NCI-H345 treated with DMSO at 0.1 percent for 48 hours (cell line): ENCODE measurements at regions not wholly inside any gene's neighbourhood (a gene's known extent, or its start where the extent isn't known, plus 50 kb on each side); places are given as distances from the start of the nearest gene placed in this dataset.

Experiments used
- DNase-seq: peaks from one replicate; lab custom pipeline; 2025; ENCODE audit not compliant: unreplicated experiment; lab: John Stamatoyannopoulos, UW

DNA sequence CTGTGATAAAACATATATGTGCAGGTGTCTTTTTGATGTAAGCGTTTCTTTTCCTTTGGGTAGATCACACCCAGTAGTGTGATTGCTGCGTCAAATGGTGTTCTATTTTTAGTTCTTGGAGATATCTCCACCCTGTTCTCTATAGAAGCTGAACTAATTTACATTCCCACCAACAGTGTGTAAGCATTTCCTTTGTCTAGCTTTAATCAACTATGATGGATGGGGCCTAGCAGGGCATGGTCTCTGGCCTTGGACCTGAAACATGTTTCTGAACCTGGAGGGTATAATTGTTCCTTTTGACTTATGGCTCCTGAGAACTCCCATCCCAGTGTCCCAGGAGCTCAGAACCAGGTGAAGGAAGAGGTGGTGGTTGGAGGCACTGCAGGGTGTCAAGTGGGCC, 93.9 kb downstream of the HAPSTR1 start:
- no peak for DNase-seq

DNA sequence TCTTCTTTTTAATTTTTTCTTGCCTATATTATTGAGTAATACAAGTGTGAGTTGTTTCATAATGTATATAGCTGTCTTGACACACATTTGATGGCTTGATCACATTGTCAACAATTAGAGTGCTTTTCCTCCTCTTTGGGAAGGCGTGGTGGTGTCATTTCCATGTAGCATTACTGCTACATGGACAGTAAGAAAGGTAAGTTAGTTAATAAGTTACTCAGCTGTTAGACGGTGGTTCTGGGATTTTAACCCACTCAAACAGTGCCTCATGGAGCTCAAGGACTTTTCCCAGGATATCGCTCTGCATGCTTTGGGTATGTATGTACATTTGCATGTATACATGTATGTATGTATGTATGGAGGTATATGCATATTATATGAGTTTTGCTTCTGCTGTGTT, 94.6 kb downstream of the HAPSTR1 start:
- no peak for DNase-seq

DNA sequence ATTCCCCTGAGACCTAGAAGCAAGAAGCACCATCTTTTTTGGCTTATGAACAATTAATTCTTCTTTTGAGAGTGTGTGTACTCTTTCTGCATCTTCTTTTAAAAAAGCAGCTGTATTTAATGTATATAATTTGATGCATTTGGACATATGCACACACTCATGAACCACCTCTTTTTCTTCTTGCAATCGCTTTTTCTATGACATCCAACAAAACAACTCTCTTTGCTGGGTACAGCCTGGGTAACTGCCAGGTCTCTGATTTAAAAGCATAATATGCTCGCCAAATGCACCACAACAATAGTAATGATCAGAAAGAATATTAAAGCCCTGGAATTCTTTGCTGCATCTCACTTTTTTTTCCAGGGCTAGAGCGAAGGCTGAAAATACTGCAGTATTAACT, 97.3 kb downstream of the HAPSTR1 start:
- DNase-seq = no peak

DNA sequence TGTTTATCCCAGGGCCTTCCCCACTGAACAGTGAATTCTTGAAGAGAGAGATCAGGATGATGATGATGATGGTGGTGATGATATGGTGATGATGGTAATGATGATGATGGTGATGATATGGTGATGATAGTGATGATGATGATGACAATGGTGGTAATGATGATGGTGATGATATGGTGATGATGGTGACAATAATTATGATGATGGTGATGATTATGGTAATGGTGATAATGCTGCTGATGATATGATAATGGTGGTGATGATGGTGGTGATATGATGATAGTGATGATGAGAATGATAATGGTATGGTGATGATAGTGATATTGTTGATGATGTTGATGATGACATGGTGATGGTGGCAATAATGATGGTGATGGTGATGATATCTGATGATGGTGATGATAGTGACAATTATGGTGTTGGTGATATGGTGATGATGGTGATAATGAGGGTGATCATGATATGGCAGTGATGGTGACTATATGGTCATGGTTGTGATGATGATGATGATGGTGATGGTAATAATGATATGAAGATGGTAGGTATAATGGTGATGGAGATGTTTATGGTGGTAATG, 99.9 kb downstream of the HAPSTR1 start:
- no peak for DNase-seq

DNA sequence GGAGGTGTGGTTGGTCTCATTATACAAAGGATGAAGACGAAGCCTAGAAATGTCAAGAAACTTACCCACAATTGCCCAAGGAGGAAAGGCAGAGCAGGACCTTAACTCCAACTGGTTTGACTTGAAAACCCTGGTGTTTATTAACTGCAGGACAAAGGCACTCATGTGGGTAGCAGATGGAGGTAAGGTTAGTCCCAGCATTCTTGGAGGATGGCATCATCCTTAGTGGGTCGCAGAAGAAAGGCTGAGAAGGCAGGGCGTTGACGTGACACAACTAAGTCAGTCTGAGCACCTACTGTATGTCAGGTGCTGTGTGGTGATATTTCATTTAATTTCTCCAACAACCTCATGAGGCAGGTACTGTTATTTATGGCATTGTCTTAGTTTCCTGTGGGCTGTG, 101.3 kb downstream of the HAPSTR1 start:
- no peak for DNase-seq

DNA sequence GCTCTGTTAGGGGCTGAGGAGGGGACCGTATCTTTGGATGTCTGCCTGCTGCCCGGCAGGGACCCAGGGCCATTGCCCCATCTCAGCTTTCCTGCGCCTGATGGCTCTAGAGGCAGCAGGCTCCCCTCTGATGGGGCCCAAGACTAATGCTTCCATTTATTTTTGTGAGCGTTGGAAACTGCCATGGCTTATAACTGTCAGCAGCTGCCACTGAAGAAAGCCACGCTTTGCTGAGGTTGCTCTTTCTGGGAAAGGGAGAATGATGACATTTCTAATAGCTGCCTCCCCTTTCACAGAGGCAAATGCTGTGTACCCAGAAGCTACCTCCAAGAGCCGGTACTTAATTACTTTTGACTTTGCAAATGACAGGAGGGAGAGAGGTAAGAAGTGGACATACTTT, 103.8 kb downstream of the HAPSTR1 start:
- no peak for DNase-seq

DNA sequence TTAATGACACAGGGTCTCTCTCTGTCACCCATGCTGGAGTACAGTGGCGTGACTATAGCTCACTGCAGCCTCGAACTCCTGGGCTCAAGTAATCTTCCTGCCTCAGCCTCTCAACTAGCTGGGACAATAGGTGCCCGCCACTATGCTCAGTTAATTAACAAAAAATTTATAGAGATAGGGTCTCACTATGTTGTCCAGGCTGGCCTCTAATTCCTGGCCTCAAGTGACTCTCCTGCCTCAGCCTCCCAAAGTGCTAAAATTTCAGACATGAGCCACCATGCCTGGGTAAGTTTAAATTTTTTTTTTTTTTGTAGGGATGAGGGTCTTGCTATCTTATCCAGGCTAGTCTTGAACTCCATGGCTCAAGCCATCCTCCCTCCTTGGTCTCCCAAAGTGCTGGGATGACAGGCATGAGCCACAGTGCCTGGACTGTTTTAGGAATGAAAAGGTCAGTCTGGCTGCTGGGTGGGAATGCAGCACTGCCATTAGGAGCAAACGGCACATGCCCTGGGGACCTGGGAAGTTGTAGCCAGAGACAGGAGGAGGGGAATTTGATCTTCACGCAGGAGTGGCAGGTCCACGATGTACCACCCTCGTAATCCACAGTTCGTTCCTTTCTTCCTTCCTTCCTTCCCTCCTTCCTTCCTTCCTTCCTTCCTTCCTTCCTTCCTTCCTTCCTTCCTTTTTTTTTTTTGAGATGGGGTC, 106.7 kb downstream of the HAPSTR1 start:
- DNase-seq = no peak

DNA sequence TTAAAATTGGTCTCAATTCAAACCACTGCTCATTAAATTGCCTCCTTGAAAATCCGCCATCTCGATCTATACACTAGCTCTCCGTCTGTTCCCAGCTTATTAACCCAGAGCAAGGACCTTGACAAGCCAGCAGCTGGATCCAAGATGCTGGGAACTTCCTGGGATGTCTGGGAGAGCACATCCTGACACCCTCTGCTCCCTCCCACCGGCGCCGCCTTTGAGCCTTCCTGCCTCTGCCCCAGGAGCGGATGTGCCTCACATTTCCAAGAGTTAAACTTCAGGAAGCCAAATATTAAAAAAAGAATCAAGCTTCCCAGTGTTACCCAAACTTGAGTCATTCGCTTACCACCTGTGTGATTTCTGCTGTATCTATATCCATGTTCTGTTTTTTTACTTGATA, 107.9 kb downstream of the HAPSTR1 start:
- DNase-seq = no peak

DNA sequence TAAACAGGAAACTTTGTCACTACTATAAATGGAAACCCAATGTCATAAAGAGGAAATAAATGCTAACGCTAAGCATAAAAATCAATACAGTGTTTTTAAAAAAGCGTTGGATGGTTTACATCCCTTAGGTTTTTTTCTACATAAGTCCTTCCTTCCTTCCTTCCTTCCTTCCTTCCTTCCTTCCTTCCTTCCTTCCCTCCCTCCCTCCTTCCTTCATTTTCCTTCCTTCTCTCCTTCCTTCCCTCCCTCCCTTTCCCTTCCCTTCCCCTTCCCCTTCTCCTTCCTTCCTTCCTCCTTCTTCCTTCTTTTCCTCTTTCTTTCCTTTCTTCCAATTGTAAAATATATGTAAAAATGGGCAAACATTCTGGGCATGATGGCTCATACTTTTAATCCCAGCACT, 108.3 kb downstream of the HAPSTR1 start:
- DNase-seq = no peak

DNA sequence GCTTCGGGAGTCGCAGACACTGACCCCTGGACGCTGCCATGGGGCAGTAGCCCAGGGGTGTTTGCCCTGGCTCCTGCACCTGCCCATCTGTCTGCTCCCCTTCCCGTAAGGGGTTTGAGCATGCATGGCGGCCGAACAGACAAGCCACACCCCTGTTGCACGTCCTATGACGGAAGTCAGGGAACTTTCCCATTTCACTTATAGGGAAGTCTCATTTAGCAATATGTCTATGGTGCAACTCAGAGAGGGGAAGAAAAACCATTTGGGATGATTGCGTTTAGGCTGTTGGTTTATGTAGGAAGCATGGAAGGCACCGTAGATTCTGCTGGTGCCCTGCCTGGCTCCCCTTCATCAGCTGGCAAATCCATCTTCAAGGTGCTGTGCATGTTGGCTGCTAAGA, 112.5 kb downstream of the HAPSTR1 start:
- DNase-seq = no peak

DNA sequence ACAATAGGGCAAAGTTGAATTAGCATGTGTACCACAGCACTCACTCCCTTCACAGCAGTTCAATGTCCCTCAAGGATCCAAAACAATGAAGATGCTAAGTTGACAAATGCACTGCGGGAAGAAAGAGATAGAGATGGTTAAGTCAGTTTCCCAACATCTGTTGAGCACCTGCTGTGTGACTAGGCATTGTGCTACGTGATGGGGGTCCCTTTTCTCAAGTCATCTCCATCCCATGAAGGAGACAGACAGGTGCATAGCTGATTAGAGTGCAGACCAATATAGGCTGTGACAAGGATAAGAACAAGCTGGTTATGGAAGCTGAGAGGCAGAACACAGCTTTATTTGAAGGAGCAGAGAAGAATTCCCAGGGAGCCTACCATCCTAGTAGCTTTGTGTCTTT, 114.2 kb downstream of the HAPSTR1 start:
- DNase-seq = no peak

DNA sequence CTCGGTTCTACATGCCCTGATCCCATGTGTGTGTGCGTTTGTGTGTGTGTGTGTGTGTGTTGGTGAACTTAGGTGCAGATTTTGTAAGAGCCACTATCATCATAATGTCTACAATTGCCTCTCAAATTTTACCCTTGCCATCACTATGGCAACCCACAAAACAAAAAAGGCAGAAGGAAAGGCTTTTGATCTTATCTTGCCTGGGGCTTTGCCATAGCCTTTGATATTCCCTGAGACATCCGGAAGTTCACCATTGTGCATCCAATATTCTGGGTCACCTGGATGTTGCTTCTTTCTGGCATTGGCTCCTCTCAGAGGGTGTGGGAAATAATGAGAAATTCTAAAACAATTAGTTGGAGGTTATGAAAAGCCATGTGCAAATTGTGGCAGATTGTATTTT, 114.7 kb downstream of the HAPSTR1 start:
- no peak for DNase-seq

DNA sequence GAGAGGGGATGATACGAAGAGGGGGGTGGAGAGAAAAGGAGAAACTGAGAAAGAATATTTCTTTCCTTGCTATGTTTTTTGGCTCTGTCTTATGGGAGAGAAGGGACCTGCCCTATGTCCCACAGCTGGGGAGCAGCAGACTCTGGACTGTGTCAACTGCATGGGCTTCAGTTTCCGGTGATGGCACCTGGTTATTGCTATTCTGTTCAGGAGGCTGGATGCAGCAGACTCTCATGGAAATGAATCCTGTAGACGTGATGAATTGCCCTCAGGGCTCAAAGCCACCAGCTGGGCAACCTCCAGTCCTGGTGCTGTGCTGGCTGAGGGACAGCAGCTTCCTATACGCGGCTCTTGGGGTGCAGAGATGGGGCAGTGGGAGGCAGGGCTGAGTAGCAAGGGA, 121.2 kb downstream of the HAPSTR1 start:
- DNase-seq = no peak

DNA sequence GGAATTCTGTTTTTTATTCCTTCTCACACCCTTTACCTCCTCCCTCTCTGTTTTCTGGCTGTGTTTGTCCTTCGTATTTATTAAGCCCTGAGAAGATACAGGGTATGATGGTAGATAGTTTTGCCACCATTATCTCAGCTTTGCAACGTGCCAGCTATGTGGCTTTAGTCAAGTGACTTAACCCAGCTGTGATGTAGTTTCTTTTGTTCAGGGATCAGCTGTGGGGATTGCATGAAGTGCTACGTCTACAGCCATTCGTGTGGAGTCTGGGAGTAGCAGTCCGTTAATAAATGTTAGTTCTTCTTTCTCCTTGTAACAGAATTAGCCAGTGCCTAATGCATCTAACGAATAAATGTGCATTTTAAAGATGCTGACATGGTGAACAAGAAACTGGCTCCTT, 128.4 kb downstream of the HAPSTR1 start:
- DNase-seq = no peak

DNA sequence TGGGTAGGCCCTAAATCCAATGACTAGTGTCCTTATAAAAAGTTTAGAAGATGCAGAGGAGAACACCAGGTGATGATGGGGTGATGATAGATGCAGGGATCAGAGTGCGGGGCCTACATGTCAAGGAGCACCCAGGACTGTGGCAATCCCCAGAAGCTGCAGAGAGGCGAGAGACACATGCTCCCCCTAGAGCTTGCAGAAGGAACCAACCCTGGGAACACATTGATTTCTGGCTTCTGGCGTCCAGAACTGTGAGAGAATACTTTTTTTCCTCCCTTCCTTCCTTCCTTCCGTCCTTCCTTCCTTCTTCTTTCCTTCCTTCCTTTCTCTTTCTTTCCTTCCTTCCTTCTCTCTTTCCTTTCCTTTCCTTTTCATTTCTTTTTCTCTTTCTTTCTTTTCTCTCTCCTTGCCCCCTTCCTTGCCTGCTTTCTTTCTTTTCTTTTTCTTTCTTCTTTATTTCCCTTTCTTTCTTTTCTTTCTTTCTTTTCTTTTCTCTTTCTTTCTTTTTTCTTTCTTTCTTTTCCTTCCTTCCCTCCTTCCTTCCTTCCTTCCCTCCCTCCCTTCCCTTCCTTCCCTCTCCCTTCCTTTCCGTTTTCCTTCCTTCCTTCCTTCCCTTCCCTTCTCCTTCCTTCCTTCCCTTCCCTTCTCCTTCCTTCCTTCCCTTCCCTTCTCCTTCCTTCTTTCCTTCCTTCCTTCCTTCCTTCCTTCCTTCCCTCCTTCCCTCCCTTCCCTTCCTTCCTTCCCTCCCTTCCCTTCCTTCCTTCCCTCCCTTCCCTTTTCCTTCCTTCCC, 134.3 kb downstream of the HAPSTR1 start:
- DNase-seq = no peak

DNA sequence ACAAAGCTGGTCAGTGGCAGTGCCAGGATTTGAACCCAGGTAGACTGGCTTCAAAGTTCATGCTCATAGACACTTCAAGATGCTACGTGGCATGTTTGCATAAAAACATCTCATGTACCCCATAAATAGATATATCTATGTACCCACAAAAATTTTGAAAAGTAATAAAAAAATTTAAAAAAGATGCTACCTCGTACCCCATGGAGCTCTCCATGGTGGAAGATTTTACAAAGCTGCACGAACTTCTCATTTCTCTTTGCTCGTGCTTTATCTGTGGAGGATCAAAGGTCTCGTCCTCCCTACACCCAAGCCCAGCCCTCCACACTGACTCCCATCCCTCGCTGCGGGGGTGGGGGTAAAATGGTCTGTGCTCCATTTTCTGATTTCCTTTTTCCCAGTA, 135.5 kb downstream of the HAPSTR1 start:
- no peak for DNase-seq

DNA sequence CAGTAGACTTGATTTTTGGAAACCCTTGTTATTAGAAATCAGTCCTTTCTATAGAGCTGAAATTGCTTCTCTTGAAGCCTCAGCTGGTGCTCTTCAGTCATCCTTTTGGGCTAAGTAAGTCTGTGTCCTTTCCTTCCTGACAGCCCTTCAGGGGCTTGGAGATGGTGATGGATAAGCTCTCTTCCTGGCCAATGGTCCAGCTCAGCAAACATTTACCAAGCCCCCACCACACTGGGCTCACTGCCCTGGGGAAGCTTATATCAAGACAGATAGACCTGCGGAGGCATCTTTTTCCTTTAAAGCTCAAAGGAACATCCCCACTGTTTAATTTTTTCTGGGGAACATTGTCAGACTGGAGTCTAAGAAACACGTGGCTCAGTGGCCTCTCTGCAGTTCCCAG, 139.6 kb downstream of the HAPSTR1 start:
- DNase-seq = no peak

DNA sequence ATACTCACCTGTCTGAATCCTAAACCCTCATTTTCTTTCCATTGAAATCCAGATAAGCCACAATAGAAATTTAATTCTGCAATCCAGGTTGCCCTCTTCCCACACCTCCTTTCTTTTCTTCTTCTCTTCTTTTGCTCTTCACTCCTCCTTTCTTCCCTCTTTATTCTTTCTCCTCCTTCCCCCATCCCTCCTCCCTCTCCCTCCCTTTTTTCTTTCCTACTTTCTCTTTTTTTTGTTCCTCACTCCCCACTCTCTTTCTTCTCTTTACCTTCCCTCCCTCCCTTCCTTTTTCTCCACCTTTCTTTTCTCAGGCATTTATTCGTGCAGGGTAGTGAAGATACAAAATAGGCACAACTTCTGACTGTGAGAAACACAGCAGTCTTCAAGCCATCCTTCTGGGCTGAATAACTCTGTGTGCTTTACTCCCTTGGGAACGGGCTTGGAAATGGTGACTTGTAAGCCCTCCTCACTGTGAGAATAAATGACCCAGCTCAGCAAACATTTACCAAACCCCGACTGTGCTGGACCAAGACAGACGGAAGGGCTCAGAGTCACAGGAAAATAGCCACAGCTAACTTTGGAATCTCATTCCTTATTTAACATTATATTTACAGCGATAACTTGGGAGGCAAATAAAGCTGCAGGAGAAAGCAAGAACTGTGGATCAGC, 140.8 kb downstream of the HAPSTR1 start:
- no peak for DNase-seq

DNA sequence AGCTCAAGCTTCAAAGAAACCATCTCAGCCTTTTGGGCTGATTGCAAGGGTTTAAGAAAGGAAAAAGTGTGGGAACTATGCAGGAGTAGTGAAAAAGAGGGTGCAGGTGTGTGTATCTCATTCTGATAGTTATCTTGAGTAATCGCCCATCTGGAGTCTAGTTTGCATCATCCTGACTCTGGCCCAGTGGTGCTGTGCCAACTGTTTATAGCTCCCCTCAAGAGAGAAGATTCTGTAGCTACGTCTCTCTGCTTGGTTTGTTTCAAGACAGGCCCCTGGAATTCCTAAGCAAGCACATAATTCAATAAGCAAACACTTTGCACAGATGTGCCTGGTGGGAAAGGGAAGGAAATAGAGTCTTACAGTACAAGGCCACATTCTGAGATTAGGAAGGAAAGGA, 144.4 kb downstream of the HAPSTR1 start:
- no peak for DNase-seq

DNA sequence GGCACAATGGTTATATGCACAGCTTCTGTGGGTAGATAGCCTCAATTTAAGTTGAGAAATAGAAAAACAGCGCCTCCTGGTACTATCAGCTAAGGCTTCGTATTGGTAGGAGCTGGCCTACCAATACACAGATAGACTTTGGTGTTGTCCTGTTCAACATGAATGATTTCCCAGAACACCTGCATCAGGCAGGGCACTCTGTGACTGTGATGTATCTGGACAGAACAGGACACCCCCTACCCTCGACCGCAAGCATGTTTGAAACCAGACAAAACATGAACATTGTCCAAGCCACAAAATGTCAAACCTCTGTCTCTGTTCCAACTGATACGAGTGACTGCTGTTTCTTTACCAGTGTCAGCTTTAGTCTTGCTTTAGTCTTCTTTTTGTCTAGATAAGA, 144.9 kb downstream of the HAPSTR1 start:
- DNase-seq = no peak

DNA sequence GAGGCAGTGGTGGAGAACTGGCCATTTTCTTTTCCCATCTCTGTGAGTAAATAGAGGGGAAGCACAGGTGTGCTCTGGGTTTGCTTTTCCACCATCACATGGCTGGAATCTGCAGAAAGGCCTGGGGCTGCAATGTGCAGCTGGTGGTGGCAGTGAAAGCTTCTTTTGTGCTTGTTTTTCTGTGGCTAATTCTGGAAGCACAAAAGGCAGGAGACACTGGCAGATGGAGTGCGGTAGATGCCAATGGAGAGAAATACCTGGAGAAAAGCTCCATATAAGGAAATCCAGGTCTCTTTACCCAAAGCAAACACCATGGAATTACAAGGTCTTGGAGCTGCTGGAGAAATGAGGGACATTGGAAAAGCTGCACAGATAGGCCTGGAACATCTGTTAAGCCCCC, 146.9 kb downstream of the HAPSTR1 start:
- no peak for DNase-seq

DNA sequence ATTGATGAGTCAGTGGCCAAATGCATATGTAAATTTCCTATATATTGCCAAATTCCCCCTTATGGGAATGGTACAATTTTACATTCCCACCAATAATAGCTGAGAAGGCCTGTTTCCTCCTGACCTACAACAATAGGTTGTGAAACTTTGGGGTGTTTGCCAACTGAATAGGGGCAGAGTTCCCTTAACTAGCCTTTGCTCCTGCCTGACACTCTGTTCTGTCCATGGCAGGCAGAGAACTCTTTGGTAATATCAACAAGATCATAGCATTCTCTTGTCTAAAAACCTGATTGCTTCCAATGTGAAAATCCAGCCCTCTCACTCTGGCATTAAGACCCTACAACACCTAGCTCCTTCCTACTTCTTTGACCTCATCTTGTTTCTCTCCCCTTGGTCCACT, 149.7 kb downstream of the HAPSTR1 start:
- no peak for DNase-seq
